Amniotic epithelial cell (primary cell): ENCODE measurements at regions not wholly inside any gene's neighbourhood (a gene's known extent, or its start where the extent isn't known, plus 50 kb on each side); places are given as distances from the start of the nearest gene placed in this dataset.

Experiments
- DNase-seq: peaks from one replicate; pipeline ENCODE4 v3.0.0-alpha.2; 2010; ENCODE audit warnings: low read depth

- no peak for DNase-seq
These were observed 477.9 kb upstream of the TNP1 start for GRCh38 chr2:217337771-217338170.

GRCh38 chr2:217336694-217337093, 476.8 kb upstream of the TNP1 start:
- no peak for DNase-seq

GRCh38 chr2:217335341-217335966, 475.6 kb upstream of the TNP1 start:
- no peak for DNase-seq

- no peak for DNase-seq
These were observed 474.7 kb upstream of the TNP1 start for GRCh38 chr2:217334561-217334960.

GRCh38 chr2:217332866-217333265, 473.0 kb upstream of the TNP1 start:
- DNase-seq: no peak

GRCh38 chr2:217332417-217332791, 472.5 kb upstream of the TNP1 start:
- no peak for DNase-seq

GRCh38 chr2:217331523-217332416, 471.9 kb upstream of the TNP1 start:
- DNase-seq: peak; percentile 83

GRCh38 chr2:217330647-217331046, 470.8 kb upstream of the TNP1 start:
- no peak for DNase-seq

- peak; percentile 53 for DNase-seq
These were observed 469.2 kb upstream of the TNP1 start for GRCh38 chr2:217329023-217329431.

- DNase-seq: no peak
These were observed 468.7 kb upstream of the TNP1 start for GRCh38 chr2:217328622-217328978.

GRCh38 chr2:217327953-217328621, 468.2 kb upstream of the TNP1 start:
- no peak for DNase-seq

GRCh38 chr2:217326238-217327022, 466.6 kb upstream of the TNP1 start:
- DNase-seq: no peak

GRCh38 chr2:217325816-217326215, 466.0 kb upstream of the TNP1 start:
- no peak for DNase-seq

- DNase-seq: no peak
These were observed 465.4 kb upstream of the TNP1 start for GRCh38 chr2:217325251-217325650.

GRCh38 chr2:217316743-217317142, 456.9 kb upstream of the TNP1 start:
- DNase-seq: peak; percentile 61

GRCh38 chr2:217314021-217314460, 454.2 kb upstream of the TNP1 start:
- no peak for DNase-seq

GRCh38 chr2:217313386-217313785, 453.5 kb upstream of the TNP1 start:
- DNase-seq: no peak

- DNase-seq: no peak
These were observed 449.2 kb upstream of the TNP1 start for GRCh38 chr2:217309056-217309455.

GRCh38 chr2:217307023-217307422, 447.2 kb upstream of the TNP1 start:
- DNase-seq: no peak

- no peak for DNase-seq
These were observed 446.0 kb upstream of the TNP1 start for GRCh38 chr2:217305882-217306281.

- DNase-seq: no peak
These were observed 444.7 kb upstream of the TNP1 start for GRCh38 chr2:217304582-217304981.

GRCh38 chr2:217302856-217303255, 443.0 kb upstream of the TNP1 start:
- no peak for DNase-seq
